NCI-H1436 treated with DMSO at 0.1 percent for 48 hours (cell line): ENCODE measurements at regions not wholly inside any gene's neighbourhood (a gene's known extent, or its start where the extent isn't known, plus 50 kb on each side); places are given as distances from the start of the nearest gene placed in this dataset.

Experiments
- DNase-seq: peaks from one replicate; lab custom pipeline; 2025; lab: John Stamatoyannopoulos, UW

GRCh38 chr6:154561750-154562149 is 51.3 kb upstream of the CNKSR3 start:
- DNase-seq = no peak

- no peak for DNase-seq
Observed at GRCh38 chr6:154565331-154565730, 54.8 kb upstream of the CNKSR3 start.

DNA sequence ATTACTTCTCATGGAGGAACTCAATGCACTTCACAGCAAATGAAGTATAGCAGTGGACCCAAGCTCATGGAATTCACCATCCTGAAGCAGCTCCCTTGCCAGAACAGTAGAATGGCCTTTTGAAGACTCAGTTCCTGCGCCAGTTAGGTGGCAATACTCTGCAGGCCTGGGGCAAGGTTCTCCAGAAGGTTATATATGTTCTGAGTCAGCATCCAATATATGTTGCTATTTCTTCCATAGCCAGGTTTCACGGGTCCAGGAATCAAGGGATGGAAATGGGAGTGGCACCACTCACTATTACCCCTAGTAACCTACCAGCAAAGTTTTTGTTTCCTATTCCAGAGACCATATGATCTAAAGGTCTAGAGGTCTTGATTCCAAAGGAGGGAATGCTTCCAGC is 56.4 kb upstream of the CNKSR3 start:
- no peak for DNase-seq

- peak; percentile 60 for DNase-seq
Observed at GRCh38 chr6:154567695-154568220, 57.3 kb upstream of the CNKSR3 start.

DNA sequence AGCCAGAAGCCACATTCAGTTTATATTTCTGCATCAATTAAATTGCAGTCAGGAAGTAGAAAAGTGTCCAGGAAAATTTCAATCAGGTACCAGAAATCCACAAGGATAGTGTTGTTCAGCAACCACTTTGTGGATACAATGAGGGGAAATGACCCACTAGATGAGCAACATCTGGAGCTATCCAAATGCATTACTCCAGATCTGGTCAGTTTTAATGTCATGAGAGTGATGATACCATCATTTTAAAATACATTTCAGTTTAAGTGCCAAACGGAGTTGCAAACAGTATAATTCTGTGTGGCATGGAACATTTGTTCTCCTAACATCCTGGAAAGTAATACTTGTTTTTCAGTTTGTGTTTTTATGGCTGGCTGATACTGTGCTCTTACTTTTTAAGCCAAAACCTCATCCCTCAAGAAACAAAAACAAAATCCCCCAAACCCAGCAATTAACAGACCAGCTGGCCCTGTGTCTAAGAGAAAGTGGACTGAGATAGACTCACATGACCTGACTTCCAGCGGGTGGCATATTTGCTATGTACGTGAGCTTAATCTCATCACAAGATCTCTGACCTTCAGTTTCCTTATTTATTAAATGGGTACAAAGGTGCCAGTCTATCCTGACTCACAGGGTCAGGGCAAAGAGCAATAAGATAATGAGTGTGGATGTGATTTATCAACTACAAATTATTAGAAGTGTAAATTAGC is 58.8 kb upstream of the CNKSR3 start:
- DNase-seq = no peak

DNA sequence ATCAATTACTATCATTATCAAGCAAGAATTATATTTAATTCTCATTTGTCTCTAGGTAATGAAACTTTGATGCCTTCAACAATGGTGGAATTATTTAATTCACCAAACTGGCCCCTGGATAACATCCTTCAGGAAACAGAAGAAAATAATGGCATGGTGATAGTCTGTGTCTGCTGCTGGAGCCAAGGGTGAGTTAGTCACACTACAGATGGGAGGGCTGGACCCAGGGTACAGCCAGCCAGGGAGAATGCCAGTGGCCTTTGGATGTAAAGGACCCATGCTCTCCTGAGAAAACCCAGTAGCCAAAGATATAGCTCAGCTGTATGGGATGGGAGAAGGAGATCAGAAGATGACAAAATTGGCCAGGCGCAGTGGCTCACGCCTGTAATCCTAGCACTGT is 60.0 kb upstream of the CNKSR3 start:
- DNase-seq = no peak

- DNase-seq = no peak
Observed at GRCh38 chr6:154572556-154572955, 62.1 kb upstream of the CNKSR3 start.

DNA sequence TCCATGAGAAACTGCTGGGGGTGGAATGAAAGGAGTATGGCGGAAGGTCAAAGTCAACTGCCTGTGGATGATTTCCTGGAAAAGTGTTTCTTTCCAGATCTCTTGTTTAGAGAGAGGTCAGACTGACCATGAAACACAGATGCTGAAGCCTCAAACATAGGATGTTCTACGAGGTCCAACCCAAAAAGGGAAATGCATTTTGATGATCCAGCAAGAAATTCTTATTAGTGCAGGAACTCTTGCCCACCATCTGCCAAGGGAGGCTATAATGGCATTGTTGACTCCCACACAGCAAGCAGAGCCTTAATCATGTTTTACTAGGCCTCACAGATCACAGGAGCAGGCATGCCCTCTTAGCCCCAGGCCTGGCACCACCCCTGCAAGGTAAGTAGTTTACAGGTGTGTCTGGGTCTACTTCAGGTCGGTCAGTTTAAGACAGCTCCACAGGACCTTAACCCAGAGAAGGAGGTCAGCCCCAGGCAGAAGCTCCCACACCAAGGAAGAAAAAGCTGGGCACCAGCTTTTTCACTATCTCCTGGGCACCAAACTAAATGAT is 67.6 kb upstream of the CNKSR3 start:
- no peak for DNase-seq

DNA sequence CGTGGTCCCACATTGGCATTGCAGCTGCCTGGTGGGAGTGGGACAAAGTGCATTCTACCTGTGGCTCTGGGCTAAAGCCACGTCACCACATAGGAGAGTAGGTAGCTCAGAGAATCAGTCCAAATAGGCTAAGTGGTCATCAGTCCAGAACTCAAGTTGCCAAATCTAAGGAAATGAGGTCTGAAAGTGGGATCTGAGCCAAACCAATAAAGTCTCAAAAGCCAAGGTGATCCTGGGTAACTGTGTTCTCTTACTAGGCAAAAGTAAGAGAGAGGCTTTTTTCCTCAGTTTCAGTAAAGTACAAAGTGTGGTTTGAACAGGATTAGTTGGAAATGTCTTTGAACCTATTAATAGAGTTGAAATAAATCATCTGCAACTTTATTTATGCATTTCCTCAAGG is 68.6 kb upstream of the CNKSR3 start:
- no peak for DNase-seq

DNA sequence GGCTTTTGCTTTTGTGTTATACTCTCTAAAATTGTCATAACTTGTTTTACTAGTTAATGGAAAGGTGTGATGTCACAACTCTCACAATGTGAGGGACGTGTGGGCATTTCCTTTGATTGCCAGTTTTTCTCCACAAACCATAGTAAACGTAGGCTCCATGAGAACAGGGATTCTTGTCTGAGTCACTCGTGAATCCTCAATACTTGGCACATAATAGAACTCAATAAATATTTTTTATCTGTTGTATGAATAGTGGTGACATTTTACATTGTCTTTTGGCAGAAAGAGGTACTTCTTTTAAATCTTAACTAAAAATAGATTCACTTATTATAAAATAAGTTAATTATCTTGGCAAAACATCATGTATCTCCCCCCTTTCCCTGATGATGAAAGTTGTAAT is 69.0 kb upstream of the CNKSR3 start:
- no peak for DNase-seq

DNA sequence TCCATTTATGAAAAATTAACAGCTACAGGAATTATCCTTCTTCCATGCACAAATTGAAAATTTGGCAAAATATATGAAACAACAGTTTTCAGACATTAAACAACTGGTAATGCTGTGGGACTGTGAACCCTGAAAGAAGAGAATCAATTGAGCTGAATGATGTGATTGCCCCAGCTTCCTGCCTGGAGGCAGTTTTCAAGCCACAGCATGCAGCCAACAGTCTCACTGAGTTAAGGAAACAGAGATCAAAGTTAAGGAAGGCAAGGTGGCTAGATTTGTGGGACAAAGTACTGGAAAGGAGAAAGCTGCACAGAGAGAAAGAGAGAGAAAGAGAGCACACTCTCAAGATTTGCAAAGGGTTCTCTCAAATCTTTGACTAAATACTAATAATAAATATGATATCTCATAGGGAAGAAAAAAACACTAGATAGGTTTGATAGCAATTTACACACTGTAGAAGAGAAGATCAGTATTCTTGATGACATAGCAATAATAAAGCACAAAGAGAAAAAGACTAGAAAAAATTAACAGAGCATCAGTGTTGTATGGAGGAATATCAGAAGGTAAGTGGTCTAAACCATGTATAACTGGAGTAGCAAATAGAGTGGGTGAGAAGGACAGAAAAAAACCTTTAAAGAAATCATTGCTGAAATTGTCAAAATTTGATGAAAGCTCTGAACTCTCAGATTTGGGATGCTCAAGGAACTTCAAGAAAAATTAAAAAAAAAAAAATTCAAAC is 70.1 kb upstream of the CNKSR3 start:
- no peak for DNase-seq

DNA sequence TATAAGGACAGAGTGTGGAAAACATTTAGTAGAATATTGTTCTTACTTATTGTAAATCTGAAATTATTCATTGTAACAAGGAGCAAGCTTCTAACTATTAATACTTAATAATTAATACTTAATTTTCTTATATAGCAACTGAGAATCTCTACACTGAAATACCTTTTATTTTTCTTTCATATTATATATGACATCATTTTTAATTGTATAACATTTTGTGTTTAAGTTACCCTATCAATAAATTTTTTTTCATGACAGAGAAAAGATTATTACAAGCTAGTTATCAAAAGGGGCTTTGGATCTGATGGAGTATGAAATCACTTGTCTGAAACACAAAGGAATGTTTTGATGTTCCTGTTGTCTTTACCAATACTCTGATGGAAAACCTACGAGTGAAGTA is 72.2 kb upstream of the CNKSR3 start:
- no peak for DNase-seq

GRCh38 chr6:154583546-154584188 is 73.2 kb upstream of the CNKSR3 start:
- DNase-seq = no peak

DNA sequence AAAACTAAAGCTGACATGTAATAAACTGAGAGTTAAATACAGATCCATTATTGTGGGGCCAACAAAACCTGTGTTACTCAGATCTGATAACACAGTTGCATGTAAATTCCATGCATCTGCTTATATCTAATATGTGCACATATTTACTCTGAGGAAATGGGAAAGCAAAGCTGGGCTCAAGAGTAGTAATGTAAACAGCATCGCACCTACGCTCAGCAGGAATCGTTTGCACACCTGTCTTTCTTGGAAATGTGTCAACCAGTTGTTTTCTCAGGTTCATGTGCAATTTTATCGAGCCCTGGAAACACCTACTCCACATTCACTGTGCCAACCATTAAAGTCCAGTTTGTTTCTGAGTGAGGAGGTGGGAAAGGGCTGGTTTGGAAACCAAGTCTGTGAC is 80.3 kb upstream of the CNKSR3 start:
- peak; percentile 89 for DNase-seq

DNA sequence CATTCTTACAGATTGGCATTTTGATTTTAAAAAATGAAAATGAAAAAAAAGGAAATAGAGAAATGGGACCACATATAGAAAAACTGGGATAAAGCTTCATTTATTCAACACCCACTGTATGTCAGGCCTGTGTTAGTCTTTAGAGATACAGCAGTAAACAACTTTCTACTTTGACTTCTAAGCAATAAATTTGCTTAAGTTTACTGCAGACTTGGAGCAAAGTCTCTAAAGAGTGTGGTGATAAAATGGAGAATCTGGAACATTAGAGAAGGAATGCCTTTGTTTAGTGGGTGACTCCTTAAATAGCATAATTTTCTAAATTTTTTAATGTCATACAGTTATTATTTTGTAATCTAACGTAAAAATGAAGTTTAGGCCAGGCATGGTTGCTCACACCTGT is 80.7 kb upstream of the CNKSR3 start:
- no peak for DNase-seq

DNA sequence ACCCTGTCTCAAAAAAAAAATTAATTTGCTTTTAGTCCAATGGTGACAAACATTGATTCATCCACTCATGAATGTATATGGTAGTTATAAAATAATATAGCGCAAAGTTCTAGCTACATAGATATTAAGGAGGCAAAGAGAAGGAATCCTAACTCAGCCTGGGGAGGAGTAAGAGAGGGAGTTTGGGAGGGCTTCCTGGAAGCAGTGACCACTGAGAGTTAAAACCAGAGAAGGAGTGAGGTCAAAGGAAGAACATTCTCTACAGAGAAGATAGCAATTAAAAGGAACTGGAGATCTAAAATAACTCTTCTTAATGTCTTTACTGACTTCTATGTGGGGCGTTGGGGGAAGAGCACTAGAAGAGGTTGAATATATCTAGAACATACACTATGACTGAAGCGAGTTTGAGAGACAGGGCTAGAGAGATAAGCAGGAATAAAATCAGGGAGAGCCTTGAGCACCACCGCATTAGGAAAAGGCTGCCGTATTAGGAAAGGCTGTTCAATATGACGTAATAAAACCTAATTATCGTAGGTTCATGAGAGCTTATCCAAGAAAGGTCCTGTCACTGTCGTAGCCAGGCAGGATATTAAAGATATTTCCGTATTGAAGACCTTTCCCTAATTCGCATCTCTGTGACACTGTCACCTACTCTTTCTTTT is 81.8 kb upstream of the CNKSR3 start:
- DNase-seq = no peak

GRCh38 chr6:154593122-154593521 is 82.6 kb upstream of the CNKSR3 start:
- DNase-seq = peak; percentile 76

GRCh38 chr6:154594496-154595198 is 84.2 kb upstream of the CNKSR3 start:
- DNase-seq = no peak

DNA sequence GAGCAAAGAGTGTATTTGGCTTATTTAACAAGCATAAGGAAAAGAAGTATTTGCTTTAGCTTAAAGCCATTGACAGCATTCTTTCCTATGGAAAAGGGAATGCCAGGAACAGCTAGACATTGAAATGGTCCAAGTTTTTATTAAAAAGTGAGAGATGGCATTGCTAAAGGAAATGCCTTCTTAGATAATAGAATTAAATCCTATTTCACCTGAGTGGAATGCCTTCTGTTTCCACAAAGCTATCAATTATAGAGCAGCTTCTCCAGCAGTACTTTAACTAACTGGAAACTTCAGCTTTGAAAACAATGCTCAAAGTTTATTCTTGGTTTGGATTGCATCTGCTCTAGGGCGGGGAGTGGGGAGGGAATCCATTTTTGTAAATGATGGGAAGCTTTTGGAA is 85.1 kb upstream of the CNKSR3 start:
- DNase-seq = no peak

- no peak for DNase-seq
Observed at GRCh38 chr6:154596009-154596408, 85.5 kb upstream of the CNKSR3 start.

DNA sequence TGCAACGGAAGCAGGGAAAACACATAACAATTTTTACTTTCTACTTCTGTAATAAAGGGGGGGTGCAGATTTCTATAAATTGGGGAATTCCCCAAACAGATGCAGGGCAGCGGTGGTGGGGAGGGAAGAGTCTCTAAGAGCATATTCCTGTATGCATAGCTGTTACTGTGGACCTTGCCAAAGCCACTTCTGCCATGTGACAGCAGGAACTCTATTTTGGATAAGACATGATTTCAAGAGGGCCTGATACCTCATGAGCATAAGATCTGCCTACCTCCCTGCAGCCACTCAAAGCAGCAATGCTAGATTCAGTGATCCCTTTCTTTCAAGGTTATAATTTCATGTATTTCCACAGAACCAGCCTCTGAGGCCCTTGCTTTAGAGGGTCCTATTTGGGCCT is 86.2 kb upstream of the CNKSR3 start:
- DNase-seq = no peak

DNA sequence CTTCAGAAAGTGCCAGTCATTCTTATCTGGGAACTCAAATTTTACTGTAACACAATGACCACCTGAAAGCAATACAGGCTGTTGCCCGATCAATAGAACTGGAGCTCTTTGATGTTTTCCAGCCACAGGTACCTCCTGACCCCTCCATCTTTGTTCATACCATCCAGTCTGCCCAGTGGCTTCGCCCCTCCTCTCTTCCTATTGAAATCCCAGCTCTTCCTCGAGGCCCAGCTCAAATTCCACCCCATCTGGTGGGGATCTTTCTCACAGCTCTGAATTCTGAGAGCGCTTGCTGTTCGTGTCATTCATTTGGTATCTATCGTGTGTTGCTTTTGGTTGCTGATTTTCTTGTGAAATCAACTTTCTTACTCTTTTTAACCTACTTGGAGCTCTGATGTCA is 87.9 kb upstream of the CNKSR3 start:
- DNase-seq = no peak
